HG02798 (cell line): ENCODE measurements at regions not wholly inside any gene's neighbourhood (a gene's known extent, or its start where the extent isn't known, plus 50 kb on each side); places are given as distances from the start of the nearest gene placed in this dataset.
"Not testable (repeated sequence)": the region's sequence is repeated elsewhere in the genome, so short reads cannot be mapped to it uniquely, and the experiment has no call there.

Experiments used
- ATAC-seq: cut with Tn5 transposase; IDR thresholded peaks from one replicate; pipeline ENCODE4 v1.9.1; 2021; ENCODE audit warnings: mild to moderate bottlenecking; ENCODE audit not compliant: unreplicated experiment, poor library complexity

GRCh38 chr14:85050180-85050579, 479.8 kb upstream of the FLRT2 start:
- no peak for ATAC-seq

DNA sequence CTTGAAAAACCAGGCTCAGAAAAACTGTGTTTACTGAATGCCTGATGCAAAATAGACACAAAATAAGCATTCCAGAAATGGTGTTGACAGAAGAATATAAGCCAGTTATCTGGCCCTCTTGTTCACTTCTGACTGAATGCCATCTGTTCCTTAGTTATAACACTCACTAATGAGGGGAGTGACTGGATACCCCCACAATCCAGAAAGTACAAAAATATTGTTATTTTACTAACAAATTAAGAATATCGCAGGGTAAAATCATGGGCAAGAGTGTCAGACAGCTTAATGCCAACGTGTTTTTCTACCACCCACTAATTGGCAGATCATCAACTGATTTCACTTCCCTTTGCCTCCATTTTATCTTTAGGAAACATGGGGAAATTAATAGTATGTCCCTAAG, 477.3 kb upstream of the FLRT2 start:
- no peak for ATAC-seq

DNA sequence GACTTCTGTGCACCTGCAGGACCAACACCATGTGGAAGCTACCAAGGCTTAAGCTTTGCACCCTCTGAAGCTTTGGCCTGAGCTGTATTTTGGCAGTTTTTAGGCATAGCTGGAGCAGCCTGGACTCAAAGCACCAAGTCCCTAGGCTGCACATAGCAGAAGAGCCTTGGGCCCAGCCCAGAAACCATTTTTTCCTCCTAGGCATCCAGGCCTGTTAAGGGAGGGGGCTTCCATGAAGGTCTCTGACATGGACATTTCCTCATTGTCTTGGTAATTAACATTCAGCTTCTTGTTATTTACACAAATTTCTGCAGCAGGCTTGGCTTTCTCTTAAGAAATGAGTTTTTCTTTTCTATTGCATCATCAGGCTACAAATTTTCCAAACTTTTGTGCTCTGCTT, 475.8 kb upstream of the FLRT2 start:
- ATAC-seq, result no peak

DNA sequence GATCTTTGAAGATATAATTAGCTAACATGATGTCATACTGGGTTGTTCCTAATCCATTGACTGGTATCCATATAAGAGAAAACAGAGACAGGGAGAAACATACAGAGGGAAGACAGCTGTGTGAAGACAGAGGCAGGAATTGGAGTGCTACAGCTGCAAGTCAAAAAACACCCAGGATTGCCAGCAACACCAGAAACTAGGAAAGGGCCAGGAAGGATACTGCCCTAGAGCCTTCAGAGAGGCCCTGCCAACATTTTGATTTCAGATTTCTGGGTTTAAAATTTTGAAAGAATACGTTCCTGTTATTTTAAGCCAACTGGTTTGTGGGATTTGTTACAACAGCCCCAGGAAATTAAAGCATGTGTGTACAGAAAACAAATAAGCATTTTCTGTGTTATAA, 473.7 kb upstream of the FLRT2 start:
- ATAC-seq, result no peak

- ATAC-seq, result no peak
Measured at GRCh38 chr14:85057221-85057620, 472.7 kb upstream of the FLRT2 start.

- ATAC-seq, result no peak
Measured at GRCh38 chr14:85058150-85058549, 471.8 kb upstream of the FLRT2 start.

GRCh38 chr14:85060121-85060520, 469.8 kb upstream of the FLRT2 start:
- ATAC-seq, result no peak

DNA sequence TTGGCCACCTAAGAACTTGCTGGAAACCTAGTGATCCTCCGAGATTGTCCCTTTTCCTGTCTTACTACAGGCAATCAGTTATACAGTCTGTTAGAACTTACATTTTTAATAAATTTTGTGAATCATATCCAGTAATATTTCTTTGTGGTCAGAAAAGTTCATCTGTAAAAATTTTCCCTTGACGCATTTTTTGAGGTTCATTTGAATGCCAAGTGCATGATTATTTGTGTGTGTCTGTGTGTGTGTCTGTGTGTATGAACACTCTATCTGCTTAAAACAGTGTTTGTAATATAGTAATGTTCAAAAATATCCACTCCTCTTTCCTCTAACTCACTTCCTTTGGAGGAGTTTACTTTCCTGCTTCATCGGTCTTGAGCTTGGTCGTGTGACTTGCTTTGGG, 468.7 kb upstream of the FLRT2 start:
- no peak for ATAC-seq

GRCh38 chr14:85063747-85064146, 466.2 kb upstream of the FLRT2 start:
- no peak for ATAC-seq

DNA sequence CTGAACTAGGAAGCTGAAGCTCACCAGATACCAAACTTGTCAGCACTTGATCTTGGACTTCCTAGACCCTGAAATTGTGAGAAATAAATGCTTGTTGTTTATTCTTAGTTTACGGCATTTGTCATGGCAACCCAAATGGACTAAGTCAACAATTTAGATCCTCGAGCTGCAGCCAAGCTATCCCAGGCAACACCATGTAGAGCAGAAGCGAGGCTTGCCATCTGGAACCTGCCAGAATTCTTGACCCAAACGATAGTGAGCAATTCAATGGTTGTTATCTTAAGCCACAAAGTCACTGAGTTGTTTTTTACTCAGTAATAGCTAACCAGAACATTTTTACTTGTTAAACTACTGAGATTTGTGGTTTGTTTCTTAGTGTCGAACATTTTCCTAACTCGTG, 458.5 kb upstream of the FLRT2 start:
- ATAC-seq, result no peak

DNA sequence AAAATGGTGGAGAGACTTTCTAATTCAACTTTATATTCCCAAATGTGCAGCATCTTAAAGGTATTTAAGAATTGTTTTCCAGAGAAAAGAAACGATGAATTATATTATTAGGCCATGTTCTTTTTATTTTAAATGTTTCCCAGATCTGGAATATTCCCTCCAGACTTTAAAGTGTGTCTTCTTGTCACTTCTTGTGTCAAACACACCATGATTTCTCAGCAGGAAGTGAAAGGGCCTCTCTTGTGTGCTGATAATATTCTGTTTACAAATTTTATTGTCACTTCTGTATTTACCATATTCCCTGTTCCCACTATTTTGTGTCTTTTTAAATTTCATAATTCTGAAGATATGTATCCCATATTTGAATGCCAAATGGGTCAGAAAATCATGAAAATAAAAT, 455.0 kb upstream of the FLRT2 start:
- ATAC-seq, result no peak

DNA sequence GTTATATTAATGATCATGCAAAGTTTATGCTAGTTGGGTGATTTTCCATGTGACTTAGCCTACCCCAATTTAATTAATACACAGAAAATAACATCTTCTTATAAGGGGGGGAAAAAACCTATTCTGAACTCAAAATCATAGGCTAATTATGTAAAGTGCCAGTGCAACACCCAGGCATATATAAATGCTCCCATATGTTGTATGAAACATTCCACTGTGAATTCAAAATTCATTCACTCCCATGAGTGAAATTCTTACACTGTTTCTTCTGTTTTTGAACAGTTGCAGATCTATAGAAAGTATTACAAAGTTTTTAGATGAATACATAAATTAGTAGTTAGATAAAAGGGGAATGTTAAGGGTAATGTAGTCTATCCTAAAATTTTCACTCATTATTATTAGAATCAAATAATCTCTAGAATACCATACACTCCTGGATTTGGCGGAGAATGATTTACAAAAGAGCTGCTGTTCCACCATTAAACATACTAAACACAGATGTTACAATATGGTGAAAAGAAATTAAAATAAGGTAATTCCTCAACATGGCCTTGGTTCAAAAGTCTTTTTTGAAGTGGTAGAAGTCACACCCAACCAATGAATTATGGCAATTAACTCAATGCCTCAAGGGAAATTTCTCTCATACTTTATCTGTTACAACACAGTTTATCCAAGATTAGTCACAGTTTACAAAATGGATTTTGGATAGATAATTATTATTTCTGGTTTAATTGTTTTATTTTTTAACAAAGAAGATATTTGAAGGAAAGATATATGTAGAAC, 454.1 kb upstream of the FLRT2 start:
- ATAC-seq, result no peak

GRCh38 chr14:85077716-85078115, 452.2 kb upstream of the FLRT2 start:
- not testable (repeated sequence) for ATAC-seq

- no peak for ATAC-seq
Measured at GRCh38 chr14:85079842-85080730, 449.9 kb upstream of the FLRT2 start.

DNA sequence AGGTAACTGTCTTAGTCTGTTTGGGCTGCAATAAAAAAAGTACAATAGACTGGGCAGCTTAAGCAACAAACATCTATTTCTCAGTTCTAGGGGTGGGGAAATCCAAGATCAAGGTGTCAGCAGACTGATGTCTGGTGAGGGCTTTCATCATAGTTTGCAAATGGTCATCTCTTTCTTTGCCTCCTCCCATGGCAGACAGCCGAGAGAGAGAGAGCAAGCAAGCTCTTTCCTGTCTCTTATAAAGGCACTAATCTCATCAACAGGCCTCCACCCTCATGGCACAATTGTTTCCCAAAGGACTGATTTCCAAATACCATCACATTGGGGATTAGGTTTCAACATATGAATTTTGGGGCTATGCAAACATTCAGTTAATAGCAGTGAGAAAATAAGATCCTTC, 445.6 kb upstream of the FLRT2 start:
- ATAC-seq, result no peak

- ATAC-seq, result no peak
Measured at GRCh38 chr14:85085981-85086380, 444.0 kb upstream of the FLRT2 start.

DNA sequence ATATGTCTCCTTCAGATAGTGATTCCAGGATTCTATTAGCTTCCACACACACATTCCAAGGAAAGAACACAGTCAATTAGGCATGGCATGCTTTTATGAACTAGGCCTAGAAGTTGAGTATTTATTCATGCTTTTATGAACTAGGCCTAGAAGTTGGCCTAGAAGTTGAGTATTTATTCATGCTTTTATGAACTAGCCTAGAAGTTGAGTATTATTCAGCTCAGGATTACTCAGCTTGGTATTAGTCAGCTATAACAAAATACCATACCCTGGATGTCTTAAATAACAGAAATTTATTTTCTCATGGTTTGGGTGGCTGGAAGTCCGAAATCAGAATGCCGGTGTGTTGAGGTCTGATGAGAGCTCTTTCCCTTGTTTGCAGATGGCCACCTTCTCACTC, 442.7 kb upstream of the FLRT2 start:
- no peak for ATAC-seq

GRCh38 chr14:85088192-85088591, 441.8 kb upstream of the FLRT2 start:
- ATAC-seq, result no peak

- no peak for ATAC-seq
Measured at GRCh38 chr14:85090681-85091080, 439.3 kb upstream of the FLRT2 start.

DNA sequence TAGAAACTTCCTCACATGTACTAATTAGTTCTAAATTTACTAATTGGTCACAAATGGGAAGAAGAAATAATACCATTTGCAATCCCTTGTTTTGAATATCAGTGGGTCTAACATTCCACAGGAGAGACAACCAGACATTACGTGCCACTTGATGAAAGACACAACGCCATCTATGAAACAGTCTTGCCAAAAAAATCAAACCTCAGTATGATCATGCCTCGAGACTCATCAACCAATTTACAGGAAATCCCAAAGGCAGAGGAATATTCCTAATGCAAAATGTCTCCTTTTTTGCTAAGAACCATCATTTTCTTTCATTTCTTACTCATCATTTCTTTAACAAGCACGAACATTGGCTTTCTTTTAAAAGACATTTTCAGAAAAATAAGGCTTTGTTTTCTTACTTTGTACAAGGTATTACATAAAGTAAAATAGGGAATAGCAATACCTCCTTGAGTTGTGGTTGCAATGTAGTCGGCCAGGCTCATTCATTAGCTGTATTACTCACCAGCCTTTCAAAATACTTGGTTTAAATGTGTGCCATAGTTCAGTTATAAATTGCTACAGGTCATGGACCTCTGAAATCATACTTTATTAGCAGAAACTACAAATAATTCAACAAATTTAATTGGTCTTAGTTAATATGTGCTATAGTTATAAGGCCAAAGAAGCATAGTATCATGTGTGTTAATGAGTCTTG, 436.2 kb upstream of the FLRT2 start:
- no peak for ATAC-seq

GRCh38 chr14:85102591-85102990, 427.4 kb upstream of the FLRT2 start:
- ATAC-seq, result no peak
